PFSK-1 (cell line): ENCODE measurements at regions not wholly inside any gene's neighbourhood (a gene's known extent, or its start where the extent isn't known, plus 50 kb on each side); places are given as distances from the start of the nearest gene placed in this dataset.

ENCODE experiments used
- POLR2AphosphoS5 ChIP-seq: IDR thresholded peaks from 2 replicates; pipeline ENCODE4 v1.6.1; 2012; ENCODE audit warnings: low read depth, mild to moderate bottlenecking, control low read depth, low read length, moderate library complexity
- REST ChIP-seq, 2 experiments: IDR thresholded peaks; 2 replicates each; pipeline versions ENCODE4 v1.6.1 to v1.8.0; 2011 to 2012; ENCODE audit warnings: low read depth in 2 of 2, low read length in 2 of 2, control low read depth in 1 of 2, inconsistent platforms in 1 of 2, mild to moderate bottlenecking in 1 of 2, moderate library complexity in 1 of 2; ENCODE audit not compliant: insufficient read depth in 1 of 2
- SIN3A ChIP-seq: IDR thresholded peaks from 2 replicates; pipeline ENCODE4 v1.6.1; 2012; ENCODE audit warnings: mild to moderate bottlenecking, low read length, moderate library complexity, borderline replicate concordance; ENCODE audit not compliant: insufficient read depth
- TAF1 ChIP-seq: IDR thresholded peaks from 2 replicates; pipeline ENCODE4 v1.6.1; 2012; ENCODE audit warnings: low read length, control low read depth, borderline replicate concordance; ENCODE audit not compliant: insufficient read depth

DNA sequence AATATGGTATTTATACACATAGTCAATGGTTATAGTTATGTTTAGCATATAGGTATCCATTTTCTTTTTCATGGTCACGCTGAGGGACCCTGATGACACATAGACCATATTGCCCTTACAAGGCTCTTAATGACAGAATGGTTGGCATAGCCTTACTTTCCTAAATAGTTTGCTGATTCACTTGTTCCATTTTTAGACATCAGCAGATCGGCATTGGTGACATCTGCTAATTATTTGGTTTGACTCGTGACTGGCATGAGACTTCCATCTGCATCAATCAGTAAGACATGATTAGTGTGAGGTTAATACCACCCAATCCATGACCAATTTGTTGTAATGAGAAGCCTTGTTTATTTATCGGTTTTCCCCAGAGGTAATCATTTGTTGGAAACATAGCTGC lies 309.7 kb downstream of the ALDH8A1 start:
- TF ChIP-seq SIN3A (no peak), TAF1 (no peak), POLR2AphosphoS5 (no peak), REST (IDR thresholded peaks at IDR 0.05; ENCODE audit: insufficient read depth in 1 of 2, low read depth in 2 of 2, low read length in 2 of 2) (no peak)
